Ishikawa (cell line): ENCODE measurements at regions not wholly inside any gene's neighbourhood (a gene's known extent, or its start where the extent isn't known, plus 50 kb on each side); places are given as distances from the start of the nearest gene placed in this dataset.

Experiments used
- CEBPB ChIP-seq: IDR thresholded peaks from 2 replicates; pipeline ENCODE4 v1.6.1; 2012
- CREB1 ChIP-seq: IDR thresholded peaks from 2 replicates; pipeline ENCODE4 v1.6.1; 2012; ENCODE audit warnings: low read depth
- EGR1 ChIP-seq: IDR thresholded peaks from 2 replicates; pipeline ENCODE4 v1.6.1; 2012
- EP300 ChIP-seq: IDR thresholded peaks from 2 replicates; pipeline ENCODE4 v1.6.1; 2012; ENCODE audit warnings: borderline replicate concordance
- MAX ChIP-seq: IDR thresholded peaks from 2 replicates; pipeline ENCODE4 v1.6.1; 2012
- NFIC ChIP-seq: IDR thresholded peaks from 2 replicates; pipeline ENCODE4 v1.6.1; 2012
- RAD21 ChIP-seq: IDR thresholded peaks from 2 replicates; pipeline ENCODE4 v1.6.1; 2012; ENCODE audit warnings: low read depth
- REST ChIP-seq: IDR thresholded peaks from 2 replicates; pipeline ENCODE4 v1.6.1; 2012; ENCODE audit warnings: low read depth, mild to moderate bottlenecking
- TAF1 ChIP-seq: IDR thresholded peaks from 2 replicates; pipeline ENCODE4 v1.6.1; 2012; ENCODE audit warnings: low read depth, mild to moderate bottlenecking
- USF1 ChIP-seq: IDR thresholded peaks from 2 replicates; pipeline ENCODE4 v1.6.1; 2012
- ZBTB7A ChIP-seq: IDR thresholded peaks from 2 replicates; pipeline ENCODE4 v1.6.1; 2012; ENCODE audit warnings: low read depth

GRCh38 chr11:69393178-69393832, 88.2 kb upstream of the LINC01488 start:
- TF ChIP-seq NFIC: no peak
- TF ChIP-seq CREB1: no peak
- TF ChIP-seq ZBTB7A: no peak
- TF ChIP-seq MAX: no peak
- TF ChIP-seq EGR1: no peak
- TF ChIP-seq REST: no peak
- no peak for TF ChIP-seq RAD21
- no peak for TF ChIP-seq EP300
- no peak for TF ChIP-seq USF1
- no peak for TF ChIP-seq TAF1
- no peak for TF ChIP-seq CEBPB
